Activated CD8-positive, alpha-beta memory T cell treated with anti-CD3 and anti-CD28 coated beads for 1 hour (primary cell): ENCODE measurements at regions not wholly inside any gene's neighbourhood (a gene's known extent, or its start where the extent isn't known, plus 50 kb on each side); places are given as distances from the start of the nearest gene placed in this dataset.

Experiments used
- DNase-seq, 2 donors: peaks; one replicate each; pipeline ENCODE4 v3.0.0-alpha.2; 2020; ENCODE audit warnings: low read depth in 1 of 2; ENCODE audit errors: extremely low read depth in 1 of 2

GRCh38 chr21:33155005-33155404 lies 74.7 kb upstream of the IFNAR2 start:
- no peak for DNase-seq

- DNase-seq: no peak
Measured at GRCh38 chr21:33155422-33155821, 74.3 kb upstream of the IFNAR2 start.

- no peak for DNase-seq
Measured at GRCh38 chr21:33157303-33157702, 72.4 kb upstream of the IFNAR2 start.

GRCh38 chr21:33158654-33159053 lies 71.1 kb upstream of the IFNAR2 start:
- no peak for DNase-seq

GRCh38 chr21:33162436-33162951 lies 67.2 kb upstream of the IFNAR2 start:
- no peak for DNase-seq

- DNase-seq: no peak
Measured at GRCh38 chr21:33168886-33169285, 60.9 kb upstream of the IFNAR2 start.

GRCh38 chr21:33169359-33169758 lies 60.4 kb upstream of the IFNAR2 start:
- no peak for DNase-seq

- DNase-seq: no peak
Measured at GRCh38 chr21:33171616-33172169, 58.0 kb upstream of the IFNAR2 start.

- DNase-seq: no peak
Measured at GRCh38 chr21:33174756-33175155, 55.0 kb upstream of the IFNAR2 start.
